ENCODE measurements at regions not wholly inside any gene's neighbourhood (a gene's known extent, or its start where the extent isn't known, plus 50 kb on each side); places are given as distances from the start of the nearest gene placed in this dataset.

- Histone ChIP-seq H3K9ac (ENCODE audit: low read length) (no peak overlapping the region), H3K27ac (ENCODE audit: low read depth, low read length) (no peak overlapping the region), H3K4me3 (ENCODE audit: low read depth, low read length) (no peak overlapping the region), H3K27me3 (ENCODE audit: insufficient read depth, low read length) (no peaks in the 10 kb centered on the region), H4K8ac (ENCODE audit: low read depth, low read length) (no peak overlapping the region), H3K9me3 (ENCODE audit: insufficient read depth, low read depth, low read length) (no peaks in the 10 kb centered on the region), H2AFZ (ENCODE audit: insufficient read depth, low read length, poor library complexity) (no peak overlapping the region), H4K91ac (ENCODE audit: low read depth, low read length) (no peak overlapping the region), H3K4me2 (ENCODE audit: low read length) (no peak overlapping the region), H3K79me2 (ENCODE audit: control insufficient read depth, insufficient read depth, low read length, poor library complexity) (no peaks in the 10 kb centered on the region), H2BK120ac (ENCODE audit: insufficient read depth, low read length, poor library complexity) (no peak overlapping the region), H3K14ac (ENCODE audit: low read length) (no peak overlapping the region), H2BK5ac (ENCODE audit: low read depth, low read length, poor library complexity) (no peak overlapping the region), H3K36me3 (ENCODE audit: control insufficient read depth in 1 of 2, insufficient read depth in 2 of 2, low read length in 2 of 2) (no peaks in the 10 kb centered on the region), H2AK5ac (ENCODE audit: low read length) (no peak overlapping the region), H3K23ac (ENCODE audit: low read length) (no peak overlapping the region), H2BK12ac (ENCODE audit: low read length) (no peak overlapping the region), H3K79me1 (ENCODE audit: low read length) (no peaks in the 10 kb centered on the region), H3K18ac (ENCODE audit: low read length) (no peak overlapping the region), H3K4ac (ENCODE audit: low read depth, low read length) (no peak overlapping the region), H3K4me1 (ENCODE audit: control insufficient read depth in 1 of 2, insufficient read depth in 2 of 2, low read length in 2 of 2) (no peaks in the 10 kb centered on the region), H4K12ac (ENCODE audit: low read depth, low read length) (no peak overlapping the region)
- DNase-seq = no peak
- no CpG with 5 or more reads among the region's 5 CpGs for WGBS (ENCODE audit: extremely low coverage, insufficient coverage, insufficient read length)
These were observed 804.5 kb upstream of the POU3F4 start for GRCh38 chrX:82703551-82703950.

- Histone ChIP-seq H3K27me3 (ENCODE audit: insufficient read depth, low read length) (no peaks in the 10 kb centered on the region), H3K23ac (ENCODE audit: low read length) (no peak overlapping the region), H2AK5ac (ENCODE audit: low read length) (no peak overlapping the region), H3K4me3 (ENCODE audit: low read depth, low read length) (no peak overlapping the region), H3K9ac (ENCODE audit: low read length) (no peak overlapping the region), H3K27ac (ENCODE audit: low read depth, low read length) (no peak overlapping the region), H3K4me2 (ENCODE audit: low read length) (no peak overlapping the region), H4K8ac (ENCODE audit: low read depth, low read length) (no peak overlapping the region), H2AFZ (ENCODE audit: insufficient read depth, low read length, poor library complexity) (no peak overlapping the region), H3K18ac (ENCODE audit: low read length) (no peak overlapping the region), H3K79me2 (ENCODE audit: control insufficient read depth, insufficient read depth, low read length, poor library complexity) (no peaks in the 10 kb centered on the region), H3K4me1 (ENCODE audit: control insufficient read depth in 1 of 2, insufficient read depth in 2 of 2, low read length in 2 of 2) (no peaks in the 10 kb centered on the region), H4K12ac (ENCODE audit: low read depth, low read length) (no peak overlapping the region), H2BK12ac (ENCODE audit: low read length) (no peak overlapping the region), H3K14ac (ENCODE audit: low read length) (no peak overlapping the region), H3K36me3 (ENCODE audit: control insufficient read depth in 1 of 2, insufficient read depth in 2 of 2, low read length in 2 of 2) (no peaks in the 10 kb centered on the region), H3K9me3 (ENCODE audit: insufficient read depth, low read depth, low read length) (no peaks in the 10 kb centered on the region), H3K79me1 (ENCODE audit: low read length) (no peaks in the 10 kb centered on the region), H4K91ac (ENCODE audit: low read depth, low read length) (no peak overlapping the region), H3K4ac (ENCODE audit: low read depth, low read length) (no peak overlapping the region), H2BK5ac (ENCODE audit: low read depth, low read length, poor library complexity) (no peak overlapping the region), H2BK120ac (ENCODE audit: insufficient read depth, low read length, poor library complexity) (no peak overlapping the region)
- DNase-seq = no peak
- WGBS (ENCODE audit: extremely low coverage, insufficient coverage, insufficient read length) = no CpG with 5 or more reads among the region's 4 CpGs
These were observed 796.6 kb upstream of the POU3F4 start for GRCh38 chrX:82711457-82711856.

GRCh38 chrX:82721891-82722290, 786.2 kb upstream of the POU3F4 start:
- Histone ChIP-seq H2AFZ (ENCODE audit: insufficient read depth, low read length, poor library complexity) (no peak overlapping the region), H3K18ac (ENCODE audit: low read length) (no peak overlapping the region), H3K4me3 (ENCODE audit: low read depth, low read length) (no peak overlapping the region), H3K4ac (ENCODE audit: low read depth, low read length) (no peak overlapping the region), H3K4me2 (ENCODE audit: low read length) (no peak overlapping the region), H3K79me1 (ENCODE audit: low read length) (no peaks in the 10 kb centered on the region), H3K4me1 (ENCODE audit: control insufficient read depth in 1 of 2, insufficient read depth in 2 of 2, low read length in 2 of 2) (no peaks in the 10 kb centered on the region), H3K23ac (ENCODE audit: low read length) (no peak overlapping the region), H4K8ac (ENCODE audit: low read depth, low read length) (no peak overlapping the region), H3K9me3 (ENCODE audit: insufficient read depth, low read depth, low read length) (no peaks in the 10 kb centered on the region), H3K36me3 (ENCODE audit: control insufficient read depth in 1 of 2, insufficient read depth in 2 of 2, low read length in 2 of 2) (no peaks in the 10 kb centered on the region), H4K91ac (ENCODE audit: low read depth, low read length) (no peak overlapping the region), H3K27me3 (ENCODE audit: insufficient read depth, low read length) (no peaks in the 10 kb centered on the region), H3K14ac (ENCODE audit: low read length) (no peak overlapping the region), H3K79me2 (ENCODE audit: control insufficient read depth, insufficient read depth, low read length, poor library complexity) (no peaks in the 10 kb centered on the region), H2AK5ac (ENCODE audit: low read length) (no peak overlapping the region), H2BK12ac (ENCODE audit: low read length) (no peak overlapping the region), H3K27ac (ENCODE audit: low read depth, low read length) (no peak overlapping the region), H3K9ac (ENCODE audit: low read length) (no peak overlapping the region), H2BK120ac (ENCODE audit: insufficient read depth, low read length, poor library complexity) (no peak overlapping the region), H2BK5ac (ENCODE audit: low read depth, low read length, poor library complexity) (no peak overlapping the region), H4K12ac (ENCODE audit: low read depth, low read length) (no peak overlapping the region)
- no CpG with 5 or more reads among the region's 1 CpG for WGBS (ENCODE audit: extremely low coverage, insufficient coverage, insufficient read length)
- DNase-seq = no peak

- H3K79me1 ChIP-seq (ENCODE audit: low read length) = no peaks in the 10 kb centered on the region
- no peak overlapping the region for H4K12ac ChIP-seq (ENCODE audit: low read depth, low read length)
- no peak overlapping the region for H3K4me2 ChIP-seq (ENCODE audit: low read length)
- H3K4me3 ChIP-seq (ENCODE audit: low read depth, low read length) = no peak overlapping the region
- no peak overlapping the region for H3K18ac ChIP-seq (ENCODE audit: low read length)
- no peak overlapping the region for H3K23ac ChIP-seq (ENCODE audit: low read length)
- no peak overlapping the region for H2BK12ac ChIP-seq (ENCODE audit: low read length)
- H3K9me3 ChIP-seq (ENCODE audit: insufficient read depth, low read depth, low read length) = no peaks in the 10 kb centered on the region
- no peak overlapping the region for H4K91ac ChIP-seq (ENCODE audit: low read depth, low read length)
- H3K79me2 ChIP-seq (ENCODE audit: control insufficient read depth, insufficient read depth, low read length, poor library complexity) = no peaks in the 10 kb centered on the region
- no peaks in the 10 kb centered on the region for H3K27me3 ChIP-seq (ENCODE audit: insufficient read depth, low read length)
- no peak overlapping the region for H2BK120ac ChIP-seq (ENCODE audit: insufficient read depth, low read length, poor library complexity)
- H3K27ac ChIP-seq (ENCODE audit: low read depth, low read length) = no peak overlapping the region
- H3K4ac ChIP-seq (ENCODE audit: low read depth, low read length) = no peak overlapping the region
- H3K9ac ChIP-seq (ENCODE audit: low read length) = no peak overlapping the region
- no peaks in the 10 kb centered on the region for H3K4me1 ChIP-seq (ENCODE audit: control insufficient read depth in 1 of 2, insufficient read depth in 2 of 2, low read length in 2 of 2)
- H3K14ac ChIP-seq (ENCODE audit: low read length) = no peak overlapping the region
- H2AK5ac ChIP-seq (ENCODE audit: low read length) = no peak overlapping the region
- H4K8ac ChIP-seq (ENCODE audit: low read depth, low read length) = no peak overlapping the region
- no CpG with 5 or more reads among the region's 1 CpG for WGBS (ENCODE audit: extremely low coverage, insufficient coverage, insufficient read length)
- H2AFZ ChIP-seq (ENCODE audit: insufficient read depth, low read length, poor library complexity) = no peak overlapping the region
- no peak for DNase-seq
- H2BK5ac ChIP-seq (ENCODE audit: low read depth, low read length, poor library complexity) = no peak overlapping the region
- no peaks in the 10 kb centered on the region for H3K36me3 ChIP-seq (ENCODE audit: control insufficient read depth in 1 of 2, insufficient read depth in 2 of 2, low read length in 2 of 2)
These were observed 784.3 kb upstream of the POU3F4 start for GRCh38 chrX:82723806-82724205.
